OCI-LY3 (cell line): ENCODE measurements at regions not wholly inside any gene's neighbourhood (a gene's known extent, or its start where the extent isn't known, plus 50 kb on each side); places are given as distances from the start of the nearest gene placed in this dataset.

Experiments
- EZH2phosphoT487 ChIP-seq: fragments of 200-600 bp; shearing (Covaris generic); IDR thresholded peaks from 2 replicates; pipeline ENCODE4 v1.6.1; 2018; ENCODE audit warnings: antibody characterized with exemption, mixed run types, low read depth
- TF ChIP-seq, protein P1 (sequence below): fragments of 200-600, 300-600 bp; sonication (generic); IDR thresholded peaks from 2 replicates; pipeline ENCODE4 v1.5.1; 2014; ENCODE audit warnings: antibody characterized with exemption, low read length, low read depth

DNA sequence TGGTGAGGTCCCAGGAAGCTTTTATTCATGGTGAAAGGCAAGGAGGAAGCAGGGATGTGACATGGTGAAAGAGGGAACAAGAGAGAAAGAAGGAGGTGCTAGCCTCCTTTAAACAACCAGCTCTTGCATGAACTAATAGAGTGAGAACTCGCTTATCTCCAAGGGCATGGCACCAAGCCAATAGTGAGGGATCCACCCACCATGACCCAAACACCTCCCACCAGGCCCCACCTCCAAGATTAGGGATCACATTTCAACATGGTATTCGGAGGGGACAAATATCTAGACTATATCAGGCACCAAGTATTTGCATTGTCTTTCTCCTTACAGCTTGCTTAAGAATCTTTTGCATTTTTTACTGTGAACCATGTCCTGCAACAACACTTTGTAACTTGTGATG lies 91.9 kb upstream of the DHRS4 start:
- TF ChIP-seq, protein P1, sequence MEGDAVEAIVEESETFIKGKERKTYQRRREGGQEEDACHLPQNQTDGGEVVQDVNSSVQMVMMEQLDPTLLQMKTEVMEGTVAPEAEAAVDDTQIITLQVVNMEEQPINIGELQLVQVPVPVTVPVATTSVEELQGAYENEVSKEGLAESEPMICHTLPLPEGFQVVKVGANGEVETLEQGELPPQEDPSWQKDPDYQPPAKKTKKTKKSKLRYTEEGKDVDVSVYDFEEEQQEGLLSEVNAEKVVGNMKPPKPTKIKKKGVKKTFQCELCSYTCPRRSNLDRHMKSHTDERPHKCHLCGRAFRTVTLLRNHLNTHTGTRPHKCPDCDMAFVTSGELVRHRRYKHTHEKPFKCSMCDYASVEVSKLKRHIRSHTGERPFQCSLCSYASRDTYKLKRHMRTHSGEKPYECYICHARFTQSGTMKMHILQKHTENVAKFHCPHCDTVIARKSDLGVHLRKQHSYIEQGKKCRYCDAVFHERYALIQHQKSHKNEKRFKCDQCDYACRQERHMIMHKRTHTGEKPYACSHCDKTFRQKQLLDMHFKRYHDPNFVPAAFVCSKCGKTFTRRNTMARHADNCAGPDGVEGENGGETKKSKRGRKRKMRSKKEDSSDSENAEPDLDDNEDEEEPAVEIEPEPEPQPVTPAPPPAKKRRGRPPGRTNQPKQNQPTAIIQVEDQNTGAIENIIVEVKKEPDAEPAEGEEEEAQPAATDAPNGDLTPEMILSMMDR, result no peak
- TF ChIP-seq EZH2phosphoT487, result no peak
